IMR-90 (cell line): ENCODE measurements at regions not wholly inside any gene's neighbourhood (a gene's known extent, or its start where the extent isn't known, plus 50 kb on each side); places are given as distances from the start of the nearest gene placed in this dataset.

Source experiments
- ATAC-seq: fragments of 200-7000 bp; cut with Tn5 transposase; 2 replicates; pipeline ENCODE4 v1.9.1; 2020; ENCODE audit warnings: low read depth, mild to moderate bottlenecking, moderate library complexity
- BruUV-seq: library from RNA; stranded (reverse); fragments of 400-500 nt; replicated peaks from 2 replicates; lab custom pipeline; 2021; lab: Mats Ljungman, UMichigan
- CTCF ChIA-PET: fragments of 300-600 bp; formaldehyde crosslinking; extraction: SDS; loops from one replicate; lab custom pipeline; 2021; ENCODE audit warnings: antibody characterized with exemption; lab: Yijun Ruan, JAX
- POLR2A ChIA-PET: fragments of 300-600 bp; sonication (Branson Sonifier 250); formaldehyde crosslinking; loops from one replicate; lab custom pipeline; 2022; ENCODE audit warnings: antibody characterized with exemption; ENCODE audit not compliant: unreplicated experiment; lab: Charles Lee
- DNase-seq: peaks from one replicate; pipeline ENCODE4 v3.0.0; 2013
- H2AFZ ChIP-seq: replicated peaks from 2 replicates; pipeline ENCODE3; 2013; ENCODE audit warnings: low read length, mild to moderate bottlenecking; ENCODE audit not compliant: poor library complexity
- H2AK5ac ChIP-seq: 2 replicates; pipeline ENCODE4 v1.6.1; 2013; ENCODE audit warnings: low read depth, low read length, inconsistent platforms
- H2AK9ac ChIP-seq: replicated peaks from 2 replicates; pipeline ENCODE3; 2013; ENCODE audit warnings: mild to moderate bottlenecking, low read depth, low read length, moderate library complexity; ENCODE audit not compliant: poor library complexity
- H2BK120ac ChIP-seq: 2 replicates; pipeline ENCODE4 v1.6.1; 2013; ENCODE audit warnings: low read depth, low read length, inconsistent platforms
- H2BK15ac ChIP-seq: 3 replicates; pipeline ENCODE4 v1.6.1; 2013; ENCODE audit warnings: low read depth, low read length, inconsistent platforms
- H2BK20ac ChIP-seq: 2 replicates; pipeline ENCODE4 v1.6.1; 2013; ENCODE audit warnings: low read depth, mild to moderate bottlenecking, inconsistent platforms, low read length, moderate library complexity
- H2BK5ac ChIP-seq: 2 replicates; pipeline ENCODE4 v1.6.1; 2013; ENCODE audit warnings: mild to moderate bottlenecking, low read depth, low read length, inconsistent platforms; ENCODE audit not compliant: poor library complexity, severe bottlenecking
- H3K14ac ChIP-seq: replicated peaks from 2 replicates; pipeline ENCODE4 v1.6.1; 2013; ENCODE audit warnings: low read depth, low read length, inconsistent platforms
- H3K18ac ChIP-seq: 2 replicates; pipeline ENCODE4 v1.6.1; 2013; ENCODE audit warnings: low read depth, low read length, control low read depth
- H3K23ac ChIP-seq: 2 replicates; pipeline ENCODE4 v1.6.1; 2013; ENCODE audit warnings: low read depth, low read length, inconsistent platforms
- H3K27ac ChIP-seq: 2 replicates; pipeline ENCODE4 v1.5.1; 2013; ENCODE audit warnings: mild to moderate bottlenecking, control low read depth, low read length; ENCODE audit not compliant: insufficient read depth
- H3K27me3 ChIP-seq: 2 replicates; pipeline ENCODE4 v1.6.1; 2013; ENCODE audit warnings: low read length; ENCODE audit not compliant: control insufficient read depth, insufficient read depth
- H3K36me3 ChIP-seq: 2 replicates; pipeline ENCODE4 v1.6.1; 2013; ENCODE audit warnings: low read length, mixed read lengths; ENCODE audit not compliant: control insufficient read depth, insufficient read depth
- H3K4ac ChIP-seq: 2 replicates; pipeline ENCODE4 v1.6.1; 2013; ENCODE audit warnings: low read depth, low read length, inconsistent platforms
- H3K4me1 ChIP-seq: 2 replicates; pipeline ENCODE4 v1.6.1; 2013; ENCODE audit warnings: low read length, mixed read lengths; ENCODE audit not compliant: control insufficient read depth, insufficient read depth
- H3K4me2 ChIP-seq: 2 replicates; pipeline ENCODE4 v1.6.1; 2013; ENCODE audit warnings: low read depth, mild to moderate bottlenecking, control low read depth, low read length, moderate library complexity
- H3K4me3 ChIP-seq: 2 replicates; pipeline ENCODE4 v1.5.1; 2013; ENCODE audit warnings: low read depth, mild to moderate bottlenecking, control low read depth, low read length, moderate library complexity; ENCODE audit not compliant: insufficient read depth
- H3K56ac ChIP-seq: 2 replicates; pipeline ENCODE4 v1.6.1; 2013; ENCODE audit warnings: low read length, inconsistent platforms; ENCODE audit not compliant: insufficient read depth; ENCODE audit errors: extremely low read depth
- H3K79me1 ChIP-seq, 2 experiments: 2 replicates each; pipeline ENCODE4 v1.6.1; 2013; ENCODE audit warnings: low read length in 2 of 2, inconsistent platforms in 1 of 2, low read depth in 1 of 2
- H3K9ac ChIP-seq: 2 replicates; pipeline ENCODE4 v1.6.1; 2013; ENCODE audit warnings: low read depth, low read length, control low read depth
- H3K9me1 ChIP-seq: 2 replicates; pipeline ENCODE4 v1.6.1; 2013; ENCODE audit warnings: low read length, inconsistent platforms; ENCODE audit not compliant: insufficient read depth
- H3K9me3 ChIP-seq: 2 replicates; pipeline ENCODE4 v1.6.1; 2013; ENCODE audit warnings: low read length; ENCODE audit not compliant: control insufficient read depth, insufficient read depth
- H4K20me1 ChIP-seq: 2 replicates; pipeline ENCODE4 v1.6.1; 2013; ENCODE audit warnings: low read length, inconsistent platforms; ENCODE audit not compliant: insufficient read depth
- H4K5ac ChIP-seq: 2 replicates; pipeline ENCODE4 v1.6.1; 2013; ENCODE audit warnings: mild to moderate bottlenecking, low read depth, low read length, control low read depth
- H4K8ac ChIP-seq, 2 experiments: 2 replicates each; pipeline ENCODE4 v1.6.1; 2013; ENCODE audit warnings: low read depth in 2 of 2, low read length in 2 of 2, control low read depth in 1 of 2, inconsistent platforms in 1 of 2
- H4K91ac ChIP-seq: 2 replicates; pipeline ENCODE4 v1.6.1; 2013; ENCODE audit warnings: low read depth, low read length, inconsistent platforms; ENCODE audit not compliant: insufficient read depth
- CEBPB ChIP-seq: IDR thresholded peaks from 2 replicates; pipeline ENCODE4 v1.6.1; 2012; ENCODE audit warnings: low read depth, low read length, improper control_type of control experiment
- MAFK ChIP-seq: IDR thresholded peaks from 2 replicates; pipeline ENCODE4 v1.6.1; 2012; ENCODE audit warnings: low read depth, low read length, improper control_type of control experiment
- MXI1 ChIP-seq: IDR thresholded peaks from 2 replicates; pipeline ENCODE4 v1.6.1; 2012; ENCODE audit warnings: low read depth, mild to moderate bottlenecking, low read length, moderate library complexity, borderline replicate concordance
- NFE2L2 ChIP-seq: fragments of 150-350 bp; IDR thresholded peaks from 2 replicates; pipeline ENCODE4 v1.6.1; 2016; ENCODE audit warnings: low read depth, mild to moderate bottlenecking, low read length
- RCOR1 ChIP-seq: IDR thresholded peaks from 2 replicates; pipeline ENCODE4 v1.6.1; 2012; ENCODE audit warnings: mild to moderate bottlenecking, low read length, improper control_type of control experiment; ENCODE audit not compliant: insufficient replicate concordance
- RFX5 ChIP-seq: IDR thresholded peaks from 2 replicates; pipeline ENCODE4 v1.8.0; 2012; ENCODE audit warnings: low read depth, mild to moderate bottlenecking, low read length, moderate library complexity
- SMC3 ChIP-seq: fragments of 150-350 bp; IDR thresholded peaks from 2 replicates; pipeline ENCODE4 v1.6.1; 2016; ENCODE audit warnings: low read depth, mild to moderate bottlenecking, antibody characterized with exemption, low read length, moderate library complexity
- WGBS, 2 experiments: methylation state at CpG; one replicate each; pipeline versions ENCODE4 v1.1.5 to v1.1.7; 2013; ENCODE audit warnings: missing lambda C conversion rate in 2 of 2; ENCODE audit not compliant: insufficient read length in 1 of 2; ENCODE audit errors: extremely low coverage in 2 of 2; 5-methylcytosine and 5-hydroxymethylcytosine counted together
- dilution Hi-C: fragments of 300-500 bp; cut with HindIII; formaldehyde crosslinking; loops from one replicate; pipeline ENCODE4 v1.14.3; 2018; ENCODE audit warnings: low sequenced_read_pairs; ENCODE audit not compliant: unreplicated experiment
- in situ Hi-C: fragments of 300-500 bp; cut with MboI; formaldehyde crosslinking; loops from 3 replicates; pipeline ENCODE4 v1.14.3; 2019; ENCODE audit warnings: low sequenced_read_pairs, inconsistent platforms, mixed read lengths
- intact Hi-C: fragments of 100-400 bp; cut with micrococcal nuclease; formaldehyde crosslinking; loops from 2 replicates; pipeline ENCODE4 v1.10.0; 2022
- TF ChIP-seq, protein P1 (sequence below): fragments of 150-350 bp; IDR thresholded peaks from 2 replicates; pipeline ENCODE4 v1.6.1; 2016; ENCODE audit warnings: low read depth, mild to moderate bottlenecking, low read length, moderate library complexity, borderline replicate concordance

DNA sequence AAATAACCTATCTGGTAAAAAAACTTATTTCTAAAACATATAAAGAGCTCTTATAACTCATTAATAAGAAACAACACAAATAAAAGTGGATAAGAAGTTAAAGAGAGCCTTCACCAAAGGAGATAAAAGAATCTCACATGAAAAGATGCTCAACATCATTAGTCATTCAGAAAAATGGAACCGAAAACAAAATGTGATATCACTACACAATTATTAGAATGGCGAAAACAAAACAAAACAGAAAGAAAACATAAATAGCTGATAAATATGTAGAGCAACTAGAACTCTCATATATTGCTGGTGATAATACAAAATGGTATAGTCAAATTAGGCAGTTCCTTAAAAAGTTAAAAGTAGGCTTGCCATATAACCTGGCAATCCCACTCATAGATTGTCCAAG, 1109.3 kb downstream of the PLA2G4A start:
- no peak overlapping the region for H3K23ac ChIP-seq
- H4K5ac ChIP-seq: no peak overlapping the region
- no peak overlapping the region for H3K27ac ChIP-seq
- H3K4ac ChIP-seq: no peak overlapping the region
- H2BK5ac ChIP-seq: no peak overlapping the region
- H2AFZ ChIP-seq: no peak overlapping the region
- no peak for DNase-seq
- no peak overlapping the region for H2AK9ac ChIP-seq
- H2BK120ac ChIP-seq: no peak overlapping the region
- no peak overlapping the region for H4K91ac ChIP-seq
- CTCF ChIA-PET: no interaction called here
- no peaks in the 10 kb centered on the region for H3K36me3 ChIP-seq
- no peak overlapping the region for H3K56ac ChIP-seq
- H3K4me1 ChIP-seq: 0 out of 2 replicates have a peak, but pooled peaks cover under 1% of the 10 kb centered on the region
- dilution Hi-C loops: no loop called here
- H3K79me1 ChIP-seq: no peaks in the 10 kb centered on the region
- no TSS peak for BruUV-seq
- intact Hi-C loops: no loop called here
- no peak overlapping the region for H3K4me2 ChIP-seq
- H2BK20ac ChIP-seq: no peak overlapping the region
- in situ Hi-C loops: no loop called here
- H3K14ac ChIP-seq: no peak overlapping the region
- no peaks in the 10 kb centered on the region for H4K20me1 ChIP-seq
- no peak overlapping the region for H2AK5ac ChIP-seq
- no peaks in the 10 kb centered on the region for H3K27me3 ChIP-seq
- no CpG with 5 or more reads among the region's 2 CpGs for WGBS, 2 experiments
- H3K9me1 ChIP-seq: no peaks in the 10 kb centered on the region
- ATAC-seq: no peak
- H2BK15ac ChIP-seq: no peak overlapping the region
- no peak for TF ChIP-seq CEBPB
- TF ChIP-seq, protein P1, sequence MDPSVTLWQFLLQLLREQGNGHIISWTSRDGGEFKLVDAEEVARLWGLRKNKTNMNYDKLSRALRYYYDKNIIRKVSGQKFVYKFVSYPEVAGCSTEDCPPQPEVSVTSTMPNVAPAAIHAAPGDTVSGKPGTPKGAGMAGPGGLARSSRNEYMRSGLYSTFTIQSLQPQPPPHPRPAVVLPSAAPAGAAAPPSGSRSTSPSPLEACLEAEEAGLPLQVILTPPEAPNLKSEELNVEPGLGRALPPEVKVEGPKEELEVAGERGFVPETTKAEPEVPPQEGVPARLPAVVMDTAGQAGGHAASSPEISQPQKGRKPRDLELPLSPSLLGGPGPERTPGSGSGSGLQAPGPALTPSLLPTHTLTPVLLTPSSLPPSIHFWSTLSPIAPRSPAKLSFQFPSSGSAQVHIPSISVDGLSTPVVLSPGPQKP: no peak
- no peak for TF ChIP-seq SMC3
- TF ChIP-seq NFE2L2: no peak
- TF ChIP-seq RFX5: no peak
- no peak for TF ChIP-seq MXI1
- TF ChIP-seq RCOR1: no peak
- no peak for TF ChIP-seq MAFK
- H3K9me3 ChIP-seq: no peaks in the 10 kb centered on the region
- no peak overlapping the region for H3K9ac ChIP-seq
- H3K18ac ChIP-seq: no peak overlapping the region
- no peak overlapping the region for H4K8ac ChIP-seq
- POLR2A ChIA-PET: no interaction called here
- no peak overlapping the region for H3K4me3 ChIP-seq
